ENCODE measurements at regions not wholly inside any gene's neighbourhood (a gene's known extent, or its start where the extent isn't known, plus 50 kb on each side); places are given as distances from the start of the nearest gene placed in this dataset.

- no peak for DNase-seq
Measured at GRCh38 chr3:40827942-40828688, 303.4 kb downstream of the ZNF621 start.

- no peak for DNase-seq
Measured at GRCh38 chr3:40828741-40829415, 304.1 kb downstream of the ZNF621 start.

- no peak for DNase-seq
Measured at GRCh38 chr3:40829876-40830275, 305.1 kb downstream of the ZNF621 start.

- DNase-seq, result no peak
Measured at GRCh38 chr3:40837300-40837699, 312.5 kb downstream of the ZNF621 start.

- no peak for DNase-seq
Measured at GRCh38 chr3:40841131-40841530, 316.4 kb downstream of the ZNF621 start.

- DNase-seq, result no peak
Measured at GRCh38 chr3:40841570-40842109, 316.9 kb downstream of the ZNF621 start.

- DNase-seq, result no peak
Measured at GRCh38 chr3:40842714-40843113, 318.0 kb downstream of the ZNF621 start.

- no peak for DNase-seq
Measured at GRCh38 chr3:40843208-40843624, 318.5 kb downstream of the ZNF621 start.

- DNase-seq, result no peak
Measured at GRCh38 chr3:40843851-40844548, 319.2 kb downstream of the ZNF621 start.

- DNase-seq, result no peak
Measured at GRCh38 chr3:40844896-40845295, 320.1 kb downstream of the ZNF621 start.

GRCh38 chr3:40845447-40845846, 320.7 kb downstream of the ZNF621 start:
- no peak for DNase-seq

- DNase-seq, result no peak
Measured at GRCh38 chr3:40845916-40846315, 321.2 kb downstream of the ZNF621 start.

GRCh38 chr3:40846451-40846850, 321.7 kb downstream of the ZNF621 start:
- no peak for DNase-seq

- no peak for DNase-seq
Measured at GRCh38 chr3:40847551-40847992, 322.8 kb downstream of the ZNF621 start.

- no peak for DNase-seq
Measured at GRCh38 chr3:40848421-40848820, 323.7 kb downstream of the ZNF621 start.

- DNase-seq, result no peak
Measured at GRCh38 chr3:40850861-40851260, 326.1 kb downstream of the ZNF621 start.

GRCh38 chr3:40851836-40852235, 327.1 kb downstream of the ZNF621 start:
- no peak for DNase-seq

GRCh38 chr3:40852712-40853111, 328.0 kb downstream of the ZNF621 start:
- no peak for DNase-seq

GRCh38 chr3:40853474-40853873, 328.7 kb downstream of the ZNF621 start:
- DNase-seq, result no peak

- no peak for DNase-seq
Measured at GRCh38 chr3:40855871-40856270, 331.1 kb downstream of the ZNF621 start.

- no peak for DNase-seq
Measured at GRCh38 chr3:40858364-40859115, 333.8 kb downstream of the ZNF621 start.

GRCh38 chr3:40862946-40863345, 336.4 kb upstream of the CTNNB1 start:
- no peak for DNase-seq
